Chondrocyte (in vitro differentiated cells): ENCODE measurements at regions not wholly inside any gene's neighbourhood (a gene's known extent, or its start where the extent isn't known, plus 50 kb on each side); places are given as distances from the start of the nearest gene placed in this dataset.

Source experiments
- DNase-seq: peaks from one replicate; pipeline ENCODE4 v3.0.0; 2021; ENCODE audit warnings: mixed read lengths, low spot score
- H3K27ac Mint-ChIP-seq: one replicate; pipeline ENCODE4 v1.8.0; 2021; ENCODE audit warnings: mild to moderate bottlenecking, moderate library complexity, mixed read lengths; ENCODE audit not compliant: unreplicated experiment
- H3K27me3 Mint-ChIP-seq: 2 replicates; pipeline ENCODE4 v1.8.0; 2021; ENCODE audit warnings: low read depth, mixed read lengths
- H3K36me3 Mint-ChIP-seq: 2 replicates; pipeline ENCODE4 v1.8.0; 2021; ENCODE audit warnings: low read depth, mixed read lengths
- H3K4me1 Mint-ChIP-seq: 2 replicates; pipeline ENCODE4 v1.8.0; 2021; ENCODE audit warnings: low read depth, mild to moderate bottlenecking, mixed read lengths
- H3K4me3 Mint-ChIP-seq: one replicate; pipeline ENCODE4 v1.8.0; 2021; ENCODE audit warnings: mild to moderate bottlenecking, moderate library complexity, mixed read lengths; ENCODE audit not compliant: unreplicated experiment
- H3K9me3 Mint-ChIP-seq: 2 replicates; pipeline ENCODE4 v1.8.0; 2021; ENCODE audit warnings: low read depth, mixed read lengths
- CTCF ChIP-seq: fragments of 200-600 bp; sonication (generic); IDR thresholded peaks from 2 replicates; pipeline ENCODE4 v1.5.0; 2021; ENCODE audit warnings: antibody characterized with exemption, mild to moderate bottlenecking, moderate library complexity

GRCh38 chr6:53983301-53983700 lies 127.9 kb upstream of the MLIP start:
- no peak for TF ChIP-seq CTCF
- Mint-ChIP-seq H3K9me3 (peaks cover 4% of the 10 kb centered on the region), H3K27me3 (no peaks in the 10 kb centered on the region), H3K27ac (peak overlapping the region; percentile 73), H3K36me3 (no peaks in the 10 kb centered on the region), H3K4me3 (no peak overlapping the region), H3K4me1 (peaks cover 54% of the 10 kb centered on the region)
- DNase-seq: no peak

GRCh38 chr6:53984163-53984562 lies 127.1 kb upstream of the MLIP start:
- Mint-ChIP-seq H3K4me1 (peaks cover 58% of the 10 kb centered on the region), H3K9me3 (peaks cover 4% of the 10 kb centered on the region), H3K27ac (peak overlapping the region; percentile 84), H3K36me3 (no peaks in the 10 kb centered on the region), H3K4me3 (peak overlapping the region; percentile 23), H3K27me3 (no peaks in the 10 kb centered on the region)
- no peak for TF ChIP-seq CTCF
- no peak for DNase-seq

- H3K36me3 Mint-ChIP-seq: no peaks in the 10 kb centered on the region
- H3K4me1 Mint-ChIP-seq: peaks cover 62% of the 10 kb centered on the region
- no peaks in the 10 kb centered on the region for H3K27me3 Mint-ChIP-seq
- H3K9me3 Mint-ChIP-seq: peaks cover 4% of the 10 kb centered on the region
- H3K4me3 Mint-ChIP-seq: no peak overlapping the region
- peak overlapping the region; percentile 84 for H3K27ac Mint-ChIP-seq
- DNase-seq: no peak
- no peak for TF ChIP-seq CTCF
These were observed 126.7 kb upstream of the MLIP start for GRCh38 chr6:53984581-53984980.

GRCh38 chr6:53985366-53985765 lies 125.9 kb upstream of the MLIP start:
- peaks cover 65% of the 10 kb centered on the region for H3K4me1 Mint-ChIP-seq
- TF ChIP-seq CTCF: no peak
- DNase-seq: no peak
- no peaks in the 10 kb centered on the region for H3K27me3 Mint-ChIP-seq
- no peak overlapping the region for H3K27ac Mint-ChIP-seq
- H3K36me3 Mint-ChIP-seq: no peaks in the 10 kb centered on the region
- peaks cover 4% of the 10 kb centered on the region for H3K9me3 Mint-ChIP-seq
- H3K4me3 Mint-ChIP-seq: no peak overlapping the region

GRCh38 chr6:53986165-53986720 lies 125.0 kb upstream of the MLIP start:
- Mint-ChIP-seq H3K9me3 (no peaks in the 10 kb centered on the region), H3K4me1 (peaks cover 65% of the 10 kb centered on the region), H3K4me3 (no peak overlapping the region), H3K27me3 (no peaks in the 10 kb centered on the region), H3K36me3 (no peaks in the 10 kb centered on the region), H3K27ac (no peak overlapping the region)
- peak; percentile 97 for TF ChIP-seq CTCF
- DNase-seq: no peak
